Stomach (tissue), 4 donors: ENCODE measurements at regions not wholly inside any gene's neighbourhood (a gene's known extent, or its start where the extent isn't known, plus 50 kb on each side); places are given as distances from the start of the nearest gene placed in this dataset.

Experiments used
- POLR2A ChIP-seq, 4 donors: fragments of 450-650 bp; IDR thresholded peaks; one replicate each; pipeline ENCODE4 v1.6.1; 2016; ENCODE audit warnings: antibody characterized with exemption in 4 of 4, control low read depth in 2 of 4, mild to moderate bottlenecking in 1 of 4, moderate library complexity in 1 of 4
- POLR2AphosphoS5 ChIP-seq, 3 donors: sonication (generic); formaldehyde crosslinking; IDR thresholded peaks; one replicate each; pipeline ENCODE4 v1.6.1; 2016; ENCODE audit warnings: antibody characterized with exemption in 3 of 3
- TF ChIP-seq, protein P1 (sequence below), 7 experiments: fragments of 450-650 bp in 4 of 7; fragments of 200-600 bp in 3 of 7; sonication (generic) in 3 of 7; IDR thresholded peaks; one replicate each; pipeline ENCODE4 v1.5.1; 2016 to 2019; ENCODE audit warnings: antibody characterized with exemption in 7 of 7, control low read depth in 2 of 7, mild to moderate bottlenecking in 1 of 7

DNA sequence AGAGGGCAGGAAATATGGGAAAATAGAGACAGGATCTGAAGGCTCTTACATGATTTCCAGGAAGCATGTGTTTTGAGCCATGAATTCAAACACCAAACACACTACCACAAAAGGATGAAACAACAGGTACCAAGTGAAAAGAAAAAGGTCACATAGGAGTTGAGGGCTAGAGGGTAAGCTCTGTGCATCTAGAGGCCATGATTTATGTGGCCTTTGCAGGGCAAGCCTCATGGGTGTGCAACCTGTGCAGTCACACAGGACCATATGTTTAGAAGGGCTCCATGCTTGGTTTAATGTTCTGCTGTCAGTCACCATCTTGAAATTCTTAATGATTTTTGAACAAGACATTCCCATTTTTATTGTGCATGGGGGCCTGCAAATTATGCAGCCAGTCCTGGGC, 134.5 kb upstream of the CCDC68 start:
- TF ChIP-seq, protein P1, sequence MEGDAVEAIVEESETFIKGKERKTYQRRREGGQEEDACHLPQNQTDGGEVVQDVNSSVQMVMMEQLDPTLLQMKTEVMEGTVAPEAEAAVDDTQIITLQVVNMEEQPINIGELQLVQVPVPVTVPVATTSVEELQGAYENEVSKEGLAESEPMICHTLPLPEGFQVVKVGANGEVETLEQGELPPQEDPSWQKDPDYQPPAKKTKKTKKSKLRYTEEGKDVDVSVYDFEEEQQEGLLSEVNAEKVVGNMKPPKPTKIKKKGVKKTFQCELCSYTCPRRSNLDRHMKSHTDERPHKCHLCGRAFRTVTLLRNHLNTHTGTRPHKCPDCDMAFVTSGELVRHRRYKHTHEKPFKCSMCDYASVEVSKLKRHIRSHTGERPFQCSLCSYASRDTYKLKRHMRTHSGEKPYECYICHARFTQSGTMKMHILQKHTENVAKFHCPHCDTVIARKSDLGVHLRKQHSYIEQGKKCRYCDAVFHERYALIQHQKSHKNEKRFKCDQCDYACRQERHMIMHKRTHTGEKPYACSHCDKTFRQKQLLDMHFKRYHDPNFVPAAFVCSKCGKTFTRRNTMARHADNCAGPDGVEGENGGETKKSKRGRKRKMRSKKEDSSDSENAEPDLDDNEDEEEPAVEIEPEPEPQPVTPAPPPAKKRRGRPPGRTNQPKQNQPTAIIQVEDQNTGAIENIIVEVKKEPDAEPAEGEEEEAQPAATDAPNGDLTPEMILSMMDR (IDR thresholded peaks at IDR 0.05): no peak
- TF ChIP-seq POLR2A (IDR thresholded peaks at IDR 0.05) (no peak), POLR2AphosphoS5 (IDR thresholded peaks at IDR 0.05) (no peak)
